SK-N-MC (cell line): ENCODE measurements at regions not wholly inside any gene's neighbourhood (a gene's known extent, or its start where the extent isn't known, plus 50 kb on each side); places are given as distances from the start of the nearest gene placed in this dataset.

Experiments
- DNase-seq: peaks from one replicate; pipeline ENCODE4 v3.0.0-alpha.2; 2011; ENCODE audit warnings: low read depth, low spot score
- H3K27ac ChIP-seq: fragments of 200-600 bp; sonication (generic); 2 replicates; pipeline ENCODE4 v1.5.1; 2016; ENCODE audit warnings: mixed run types
- H3K36me3 ChIP-seq: fragments of 200-600 bp; sonication (generic); 2 replicates; pipeline ENCODE4 v1.6.1; 2017; ENCODE audit warnings: antibody characterized with exemption, low read length, mixed read lengths; ENCODE audit not compliant: insufficient read depth
- H3K4me3 ChIP-seq: fragments of 200-600 bp; sonication (generic); 2 replicates; pipeline ENCODE4 v1.5.1; 2016
- H3K9ac ChIP-seq: fragments of 200-600 bp; sonication (generic); 2 replicates; pipeline ENCODE4 v1.8.0; 2017; ENCODE audit warnings: mixed run types, mixed read lengths; ENCODE audit not compliant: insufficient read length
- H3K9me3 ChIP-seq: fragments of 200-600 bp; sonication (generic); 2 replicates; pipeline ENCODE4 v1.6.1; 2017; ENCODE audit warnings: low read depth, mild to moderate bottlenecking, antibody characterized with exemption, low read length, moderate library complexity, mixed read lengths
- EZH2 ChIP-seq: fragments of 200-600 bp; sonication (generic); IDR thresholded peaks from one replicate; pipeline ENCODE4 v1.6.1; 2017; ENCODE audit warnings: antibody characterized with exemption
- FOXP2 ChIP-seq: optimal IDR thresholded peaks from 2 replicates; pipeline ENCODE3; 2011; ENCODE audit warnings: mild to moderate bottlenecking, moderate library complexity; ENCODE audit not compliant: insufficient read depth; ENCODE audit errors: extremely low read length, control extremely low read depth
- POLR2AphosphoS5 ChIP-seq: IDR thresholded peaks from 2 replicates; pipeline ENCODE4 v1.6.1; 2012; ENCODE audit warnings: mild to moderate bottlenecking, low read depth, low read length, borderline replicate concordance

DNA sequence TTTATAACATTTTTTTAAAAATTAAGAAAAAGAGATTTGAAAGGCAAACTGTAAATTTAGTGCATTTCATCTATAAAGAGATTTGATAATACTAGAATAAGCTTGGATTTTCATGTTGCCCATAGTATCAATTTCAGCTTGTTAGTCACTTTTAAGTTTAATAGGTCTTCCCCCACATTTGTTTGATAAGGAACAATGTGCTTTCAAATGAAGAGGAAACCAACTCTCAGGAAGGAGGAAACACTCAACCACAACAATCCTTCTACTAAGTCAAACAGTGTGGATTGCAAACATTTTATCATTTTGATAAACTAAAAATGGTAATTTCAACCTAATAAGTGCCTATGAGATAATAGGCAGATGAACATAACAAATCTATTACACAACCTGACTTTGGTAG lies 397.1 kb upstream of the CDH20 start:
- no peak overlapping the region for H3K4me3 ChIP-seq
- no peak for DNase-seq
- no peak overlapping the region for H3K27ac ChIP-seq
- H3K9ac ChIP-seq = no peak overlapping the region
- no peak for TF ChIP-seq FOXP2
- no peak for TF ChIP-seq EZH2
- TF ChIP-seq POLR2AphosphoS5 = no peak
- H3K36me3 ChIP-seq = no peaks in the 10 kb centered on the region
- no peaks in the 10 kb centered on the region for H3K9me3 ChIP-seq

- Histone ChIP-seq H3K27ac (no peak overlapping the region), H3K36me3 (no peaks in the 10 kb centered on the region), H3K9me3 (no peaks in the 10 kb centered on the region), H3K4me3 (no peak overlapping the region), H3K9ac (no peak overlapping the region)
- TF ChIP-seq POLR2AphosphoS5 (no peak), FOXP2 (no peak), EZH2 (no peak)
- no peak for DNase-seq
These were observed 389.9 kb upstream of the CDH20 start for GRCh38 chr18:60943297-60943696.

DNA sequence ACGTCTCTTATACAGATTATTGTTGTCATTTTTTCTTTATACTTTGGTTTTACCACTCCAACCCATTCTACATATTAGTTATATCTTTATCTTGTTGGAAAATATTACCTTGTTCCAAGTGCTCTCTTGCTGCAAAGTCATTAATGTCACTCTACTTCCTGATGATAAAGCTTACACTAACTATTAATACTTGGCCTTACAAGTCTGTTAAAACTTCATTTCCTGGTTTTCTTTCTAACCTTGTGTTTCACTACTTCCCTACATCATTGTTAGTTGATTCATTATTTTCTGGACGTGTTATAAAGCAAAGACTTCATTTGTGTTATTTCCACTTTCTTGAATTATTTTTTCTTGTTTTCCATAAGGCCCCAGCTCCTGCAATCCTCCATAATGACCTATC lies 382.6 kb upstream of the CDH20 start:
- Histone ChIP-seq H3K27ac (no peak overlapping the region), H3K9ac (no peak overlapping the region), H3K9me3 (no peaks in the 10 kb centered on the region), H3K4me3 (no peak overlapping the region), H3K36me3 (no peaks in the 10 kb centered on the region)
- no peak for DNase-seq
- TF ChIP-seq POLR2AphosphoS5 = no peak

DNA sequence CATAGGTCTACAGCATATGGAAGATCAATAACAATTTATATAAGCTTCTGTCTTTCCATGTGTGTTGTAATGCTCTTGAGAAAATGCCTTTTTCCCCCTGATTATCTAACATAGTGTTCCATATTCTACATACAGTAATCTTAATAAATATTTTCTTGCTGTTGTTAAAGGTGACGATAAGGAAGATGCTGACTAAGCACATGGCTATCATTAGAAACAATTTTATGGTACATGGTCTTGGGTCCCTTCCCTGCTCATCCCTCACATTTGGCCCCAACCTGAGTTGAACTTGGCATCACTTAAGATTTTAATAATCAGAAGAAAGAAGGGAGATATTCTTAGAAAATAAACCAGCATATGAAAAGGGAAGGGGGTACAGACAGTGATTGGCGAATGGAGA lies 382.1 kb upstream of the CDH20 start:
- Histone ChIP-seq H3K36me3 (no peaks in the 10 kb centered on the region), H3K9me3 (no peaks in the 10 kb centered on the region), H3K4me3 (no peak overlapping the region), H3K9ac (no peak overlapping the region), H3K27ac (no peak overlapping the region)
- TF ChIP-seq POLR2AphosphoS5 (no peak), FOXP2 (no peak), EZH2 (no peak)
- no peak for DNase-seq

GRCh38 chr18:60962625-60963024 lies 370.6 kb upstream of the CDH20 start:
- Histone ChIP-seq H3K4me3 (no peak overlapping the region), H3K36me3 (no peaks in the 10 kb centered on the region), H3K9me3 (no peaks in the 10 kb centered on the region), H3K27ac (no peak overlapping the region), H3K9ac (no peak overlapping the region)
- no peak for DNase-seq
- no peak for TF ChIP-seq FOXP2
- TF ChIP-seq POLR2AphosphoS5 = no peak
- no peak for TF ChIP-seq EZH2

- H3K9ac ChIP-seq = no peak overlapping the region
- H3K27ac ChIP-seq = no peak overlapping the region
- no peak for DNase-seq
- no peaks in the 10 kb centered on the region for H3K36me3 ChIP-seq
- no peak overlapping the region for H3K4me3 ChIP-seq
- no peaks in the 10 kb centered on the region for H3K9me3 ChIP-seq
- TF ChIP-seq POLR2AphosphoS5 (no peak), FOXP2 (no peak), EZH2 (no peak)
These were observed 367.4 kb upstream of the CDH20 start for GRCh38 chr18:60965856-60966255.

- no peak overlapping the region for H3K4me3 ChIP-seq
- H3K9me3 ChIP-seq = no peaks in the 10 kb centered on the region
- H3K27ac ChIP-seq = no peak overlapping the region
- no peak for DNase-seq
- TF ChIP-seq POLR2AphosphoS5 = no peak
- TF ChIP-seq FOXP2 = no peak
- TF ChIP-seq EZH2 = no peak
- no peak overlapping the region for H3K9ac ChIP-seq
- no peaks in the 10 kb centered on the region for H3K36me3 ChIP-seq
These were observed 366.4 kb upstream of the CDH20 start for GRCh38 chr18:60966876-60967275.

- no peak for TF ChIP-seq POLR2AphosphoS5
- no peak for TF ChIP-seq EZH2
- TF ChIP-seq FOXP2 = no peak
- Histone ChIP-seq H3K4me3 (no peak overlapping the region), H3K9ac (no peak overlapping the region), H3K36me3 (no peaks in the 10 kb centered on the region), H3K27ac (no peak overlapping the region), H3K9me3 (no peaks in the 10 kb centered on the region)
- DNase-seq = no peak
These were observed 357.8 kb upstream of the CDH20 start for GRCh38 chr18:60975420-60975819.

DNA sequence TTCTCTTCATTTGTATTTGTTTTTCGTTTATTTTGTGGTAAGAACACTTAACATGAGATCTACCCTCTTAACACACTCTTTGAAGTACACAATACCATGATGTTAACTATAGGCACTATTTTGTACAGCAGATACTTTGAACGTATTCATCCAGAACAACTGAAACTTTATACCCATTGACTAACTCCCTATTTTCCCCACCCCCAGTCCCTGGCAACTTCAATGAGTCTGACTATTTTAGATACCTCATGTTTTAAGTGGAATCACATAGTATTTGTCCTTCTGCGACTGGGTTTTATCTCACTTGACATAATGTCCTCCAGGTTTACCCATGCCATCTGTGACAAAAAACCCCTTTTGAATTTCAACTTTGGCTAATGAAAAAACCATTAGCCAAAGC lies 356.3 kb upstream of the CDH20 start:
- Histone ChIP-seq H3K36me3 (no peaks in the 10 kb centered on the region), H3K9ac (no peak overlapping the region), H3K27ac (no peak overlapping the region), H3K9me3 (no peaks in the 10 kb centered on the region), H3K4me3 (no peak overlapping the region)
- TF ChIP-seq FOXP2 (no peak), EZH2 (no peak), POLR2AphosphoS5 (no peak)
- no peak for DNase-seq

DNA sequence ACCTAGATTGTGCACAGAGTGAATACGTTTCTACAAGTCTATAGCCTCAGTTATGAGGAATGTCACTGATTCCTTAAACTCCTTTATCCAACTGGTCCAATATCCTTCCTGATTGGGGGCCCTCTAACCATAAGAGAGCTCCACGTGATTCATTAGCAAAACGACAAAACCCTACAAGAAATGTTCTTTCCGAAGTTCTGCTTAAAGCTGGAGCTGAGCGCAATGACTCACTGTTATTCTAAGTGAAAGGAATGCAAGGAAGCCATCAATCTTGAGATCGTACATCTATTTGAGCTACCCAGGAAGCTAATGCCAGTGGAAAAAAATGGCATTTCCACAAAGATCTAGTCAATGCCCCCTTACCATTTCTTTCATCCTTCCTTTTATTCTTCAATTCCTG lies 354.9 kb upstream of the CDH20 start:
- no peak for TF ChIP-seq POLR2AphosphoS5
- no peak for TF ChIP-seq FOXP2
- TF ChIP-seq EZH2 = no peak
- H3K4me3 ChIP-seq = no peak overlapping the region
- H3K36me3 ChIP-seq = no peaks in the 10 kb centered on the region
- no peaks in the 10 kb centered on the region for H3K9me3 ChIP-seq
- H3K9ac ChIP-seq = no peak overlapping the region
- DNase-seq = no peak
- no peak overlapping the region for H3K27ac ChIP-seq
